PC-9 (cell line): ENCODE measurements at regions not wholly inside any gene's neighbourhood (a gene's known extent, or its start where the extent isn't known, plus 50 kb on each side); places are given as distances from the start of the nearest gene placed in this dataset.

Experiments used
- CTCF ChIP-seq: fragments of 200-600 bp; sonication (generic); conservative IDR thresholded peaks from 2 replicates; pipeline ENCODE4 v1.6.1; 2017; ENCODE audit warnings: mixed run types, antibody characterized with exemption, mild to moderate bottlenecking, moderate library complexity
- EZH2 ChIP-seq: fragments of 200-600 bp; sonication (generic); IDR thresholded peaks from 2 replicates; pipeline ENCODE4 v1.8.0; 2017; ENCODE audit warnings: antibody characterized with exemption, low read depth

GRCh38 chr5:133814152-133814551 lies 154.3 kb downstream of the C5orf15 start:
- TF ChIP-seq CTCF = no peak
- no peak for TF ChIP-seq EZH2
